Body of pancreas (tissue), 4 donors: ENCODE measurements at regions not wholly inside any gene's neighbourhood (a gene's known extent, or its start where the extent isn't known, plus 50 kb on each side); places are given as distances from the start of the nearest gene placed in this dataset.

Source experiments
- CTCF ChIP-seq, 7 experiments: fragments of 450-650 bp in 4 of 7; fragments of 200-600 bp in 3 of 7; sonication (generic) in 3 of 7; IDR thresholded peaks; one replicate each; pipeline ENCODE4 v1.5.1; 2016 to 2019; ENCODE audit warnings: antibody characterized with exemption in 7 of 7
- POLR2A ChIP-seq, 3 donors: fragments of 450-650 bp; IDR thresholded peaks; one replicate each; pipeline ENCODE4 v1.6.1; 2016; ENCODE audit warnings: antibody characterized with exemption in 3 of 3, mild to moderate bottlenecking in 2 of 3

- TF ChIP-seq CTCF (IDR thresholded peaks at IDR 0.05) (no peak), POLR2A (IDR thresholded peaks at IDR 0.05) (no peak)
These were observed 288.6 kb upstream of the CNTN6 start for GRCh38 chr3:804211-804610.
